Epithelial cell of proximal tubule (primary cell): ENCODE measurements at regions not wholly inside any gene's neighbourhood (a gene's known extent, or its start where the extent isn't known, plus 50 kb on each side); places are given as distances from the start of the nearest gene placed in this dataset.

Experiments
- DNase-seq: peaks from one replicate; pipeline ENCODE4 v3.0.0-alpha.2; 2011; ENCODE audit warnings: low read depth
- H3K4me3 ChIP-seq: 2 replicates; pipeline ENCODE4 v1.5.1; 2011; ENCODE audit warnings: low read depth, mild to moderate bottlenecking, low read length
- TF ChIP-seq, protein P1 (sequence below): conservative IDR thresholded peaks from 2 replicates; pipeline ENCODE4 v1.5.1; 2012; ENCODE audit warnings: low read depth, mild to moderate bottlenecking, low read length

GRCh38 chr2:156151351-156151750 is 181.2 kb downstream of the NR4A2 start:
- no peak overlapping the region for H3K4me3 ChIP-seq
- TF ChIP-seq, protein P1, sequence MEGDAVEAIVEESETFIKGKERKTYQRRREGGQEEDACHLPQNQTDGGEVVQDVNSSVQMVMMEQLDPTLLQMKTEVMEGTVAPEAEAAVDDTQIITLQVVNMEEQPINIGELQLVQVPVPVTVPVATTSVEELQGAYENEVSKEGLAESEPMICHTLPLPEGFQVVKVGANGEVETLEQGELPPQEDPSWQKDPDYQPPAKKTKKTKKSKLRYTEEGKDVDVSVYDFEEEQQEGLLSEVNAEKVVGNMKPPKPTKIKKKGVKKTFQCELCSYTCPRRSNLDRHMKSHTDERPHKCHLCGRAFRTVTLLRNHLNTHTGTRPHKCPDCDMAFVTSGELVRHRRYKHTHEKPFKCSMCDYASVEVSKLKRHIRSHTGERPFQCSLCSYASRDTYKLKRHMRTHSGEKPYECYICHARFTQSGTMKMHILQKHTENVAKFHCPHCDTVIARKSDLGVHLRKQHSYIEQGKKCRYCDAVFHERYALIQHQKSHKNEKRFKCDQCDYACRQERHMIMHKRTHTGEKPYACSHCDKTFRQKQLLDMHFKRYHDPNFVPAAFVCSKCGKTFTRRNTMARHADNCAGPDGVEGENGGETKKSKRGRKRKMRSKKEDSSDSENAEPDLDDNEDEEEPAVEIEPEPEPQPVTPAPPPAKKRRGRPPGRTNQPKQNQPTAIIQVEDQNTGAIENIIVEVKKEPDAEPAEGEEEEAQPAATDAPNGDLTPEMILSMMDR, result no peak
- no peak for DNase-seq

GRCh38 chr2:156147594-156148330 is 184.8 kb downstream of the NR4A2 start:
- TF ChIP-seq, protein P1, result no peak
- no peak for DNase-seq

DNA sequence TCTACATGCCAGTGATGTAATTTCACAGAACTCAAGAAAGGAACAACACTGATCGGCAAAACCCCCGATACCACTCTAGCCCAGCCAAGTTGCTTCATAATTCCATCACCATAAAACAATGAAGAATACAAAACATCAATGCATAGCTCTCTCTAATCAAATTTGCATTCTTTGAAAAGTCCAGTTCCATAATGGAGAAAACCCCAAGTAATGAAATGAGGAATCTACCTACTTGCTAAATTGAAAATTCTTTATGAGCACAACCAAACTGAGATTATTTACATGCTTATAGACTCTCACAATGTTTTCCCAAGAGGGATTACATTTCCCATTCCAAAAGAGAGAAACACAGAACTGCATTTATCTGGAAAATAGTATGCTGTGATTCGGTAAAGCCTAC is 186.5 kb downstream of the NR4A2 start:
- TF ChIP-seq, protein P1, result no peak
- no peak for DNase-seq
- H3K4me3 ChIP-seq, result no peak overlapping the region

More at GRCh38 chr2:156147594-156148330, 184.8 kb downstream of the NR4A2 start:
- H3K4me3 ChIP-seq, result no peak overlapping the region

GRCh38 chr2:156145469-156145868 is 187.1 kb downstream of the NR4A2 start:
- no peak overlapping the region for H3K4me3 ChIP-seq
- DNase-seq, result no peak
- TF ChIP-seq, protein P1, result no peak

- TF ChIP-seq, protein P1, result no peak
- no peak for DNase-seq
- H3K4me3 ChIP-seq, result no peak overlapping the region
Observed at GRCh38 chr2:156136566-156136965, 196.0 kb downstream of the NR4A2 start.

GRCh38 chr2:156134887-156135286 is 197.6 kb downstream of the NR4A2 start:
- no peak overlapping the region for H3K4me3 ChIP-seq
- no peak for DNase-seq
- TF ChIP-seq, protein P1, result no peak

DNA sequence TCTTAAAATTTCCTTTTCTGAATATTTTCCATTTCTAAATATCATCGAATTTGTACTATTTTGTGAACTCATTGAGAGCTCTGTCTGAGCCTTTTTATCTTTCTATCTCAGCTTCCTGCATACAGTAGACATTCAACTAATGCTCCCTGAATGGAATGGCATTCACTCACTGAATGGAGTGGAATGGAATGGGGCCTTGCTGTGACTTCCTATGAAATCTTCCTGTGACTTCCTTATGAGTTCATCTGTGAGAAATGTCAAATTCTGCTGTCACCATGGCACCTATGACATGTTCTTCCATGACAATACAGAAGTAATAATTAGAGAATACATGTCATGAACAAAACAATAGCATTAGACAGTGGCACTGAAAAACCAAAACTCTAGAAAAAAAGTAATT is 199.6 kb downstream of the NR4A2 start:
- DNase-seq, result no peak
- TF ChIP-seq, protein P1, result no peak

More for the DNA sequence above, 199.6 kb downstream of the NR4A2 start:
- no peak overlapping the region for H3K4me3 ChIP-seq
